Fibroblast of pulmonary artery (primary cell): ENCODE measurements at regions not wholly inside any gene's neighbourhood (a gene's known extent, or its start where the extent isn't known, plus 50 kb on each side); places are given as distances from the start of the nearest gene placed in this dataset.

ENCODE experiments used
- DNase-seq: peaks from one replicate; pipeline ENCODE4 v3.0.0-alpha.2; 2010; ENCODE audit warnings: low read depth
- H3K4me3 ChIP-seq: replicated peaks from 2 replicates; pipeline ENCODE4 v1.5.1; 2011; ENCODE audit warnings: low read depth, mild to moderate bottlenecking, control low read depth, low read length, moderate library complexity
- TF ChIP-seq, protein P1 (sequence below): IDR thresholded peaks from 2 replicates; pipeline ENCODE4 v1.5.1; 2011; ENCODE audit warnings: mild to moderate bottlenecking, control low read depth, low read length, inconsistent platforms; ENCODE audit errors: missing control alignments

DNA sequence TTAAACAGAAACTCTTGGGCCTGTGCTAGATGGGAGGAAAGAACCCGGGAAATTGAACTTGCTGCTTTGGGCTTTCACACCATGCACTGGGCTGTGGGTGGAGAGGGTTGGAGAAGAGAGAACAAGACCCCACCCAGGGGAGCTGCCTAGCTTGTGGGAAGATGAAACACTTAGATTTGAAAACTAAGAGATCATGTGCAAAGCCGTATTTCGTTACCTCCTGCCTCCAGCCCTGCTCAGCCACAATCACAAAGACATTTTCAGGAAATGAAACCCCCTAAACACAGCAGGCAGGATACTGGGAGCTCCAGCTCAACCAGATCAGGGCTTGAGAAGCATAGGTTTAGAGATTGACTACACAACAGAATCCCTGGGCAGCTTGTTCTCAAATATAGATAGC lies 183.0 kb upstream of the C2CD4B start:
- H3K4me3 ChIP-seq: no peak overlapping the region
- TF ChIP-seq, protein P1, sequence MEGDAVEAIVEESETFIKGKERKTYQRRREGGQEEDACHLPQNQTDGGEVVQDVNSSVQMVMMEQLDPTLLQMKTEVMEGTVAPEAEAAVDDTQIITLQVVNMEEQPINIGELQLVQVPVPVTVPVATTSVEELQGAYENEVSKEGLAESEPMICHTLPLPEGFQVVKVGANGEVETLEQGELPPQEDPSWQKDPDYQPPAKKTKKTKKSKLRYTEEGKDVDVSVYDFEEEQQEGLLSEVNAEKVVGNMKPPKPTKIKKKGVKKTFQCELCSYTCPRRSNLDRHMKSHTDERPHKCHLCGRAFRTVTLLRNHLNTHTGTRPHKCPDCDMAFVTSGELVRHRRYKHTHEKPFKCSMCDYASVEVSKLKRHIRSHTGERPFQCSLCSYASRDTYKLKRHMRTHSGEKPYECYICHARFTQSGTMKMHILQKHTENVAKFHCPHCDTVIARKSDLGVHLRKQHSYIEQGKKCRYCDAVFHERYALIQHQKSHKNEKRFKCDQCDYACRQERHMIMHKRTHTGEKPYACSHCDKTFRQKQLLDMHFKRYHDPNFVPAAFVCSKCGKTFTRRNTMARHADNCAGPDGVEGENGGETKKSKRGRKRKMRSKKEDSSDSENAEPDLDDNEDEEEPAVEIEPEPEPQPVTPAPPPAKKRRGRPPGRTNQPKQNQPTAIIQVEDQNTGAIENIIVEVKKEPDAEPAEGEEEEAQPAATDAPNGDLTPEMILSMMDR: no peak
- no peak for DNase-seq

DNA sequence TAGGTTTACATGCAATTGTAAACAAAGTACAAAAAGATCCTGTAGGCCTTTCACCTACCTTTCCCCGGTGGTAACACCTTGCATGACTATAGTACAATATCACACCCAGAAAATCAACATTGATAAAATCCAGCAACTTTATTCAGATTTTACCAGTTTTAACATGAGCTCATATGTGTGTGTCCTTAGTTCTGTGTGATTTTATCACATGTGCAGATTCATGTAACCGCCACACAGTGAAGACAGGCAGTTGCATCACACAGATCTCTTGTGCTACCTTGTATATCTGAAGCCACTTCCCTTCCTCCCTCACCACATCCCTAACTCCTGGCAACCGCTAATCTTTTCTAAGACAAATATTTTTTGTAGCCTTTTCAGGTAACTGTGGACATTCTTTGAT lies 183.5 kb upstream of the C2CD4B start:
- no peak for DNase-seq
- no peak overlapping the region for H3K4me3 ChIP-seq

DNA sequence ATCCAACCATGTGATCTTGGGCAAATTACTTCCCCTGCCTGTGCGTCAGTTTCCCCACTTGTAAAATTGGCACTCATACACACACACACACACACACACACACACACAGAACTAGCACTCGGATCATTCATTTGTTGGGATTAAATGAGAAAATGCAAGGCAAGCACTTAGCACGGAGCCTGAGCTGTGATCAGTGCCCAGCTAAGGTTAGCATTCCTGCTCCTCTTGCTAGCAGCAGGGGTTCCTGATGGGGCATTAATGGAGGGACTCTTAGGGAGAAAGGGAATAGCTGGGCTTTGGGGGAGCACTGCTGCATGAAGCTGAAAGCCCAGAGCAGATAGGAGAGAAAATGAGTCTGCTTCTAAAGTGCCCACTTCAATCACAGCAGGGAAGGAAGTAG lies 187.7 kb upstream of the C2CD4B start:
- TF ChIP-seq, protein P1: no peak
- no peak for DNase-seq
- no peak overlapping the region for H3K4me3 ChIP-seq

More for the DNA sequence above, 183.5 kb upstream of the C2CD4B start:
- TF ChIP-seq, protein P1: no peak

DNA sequence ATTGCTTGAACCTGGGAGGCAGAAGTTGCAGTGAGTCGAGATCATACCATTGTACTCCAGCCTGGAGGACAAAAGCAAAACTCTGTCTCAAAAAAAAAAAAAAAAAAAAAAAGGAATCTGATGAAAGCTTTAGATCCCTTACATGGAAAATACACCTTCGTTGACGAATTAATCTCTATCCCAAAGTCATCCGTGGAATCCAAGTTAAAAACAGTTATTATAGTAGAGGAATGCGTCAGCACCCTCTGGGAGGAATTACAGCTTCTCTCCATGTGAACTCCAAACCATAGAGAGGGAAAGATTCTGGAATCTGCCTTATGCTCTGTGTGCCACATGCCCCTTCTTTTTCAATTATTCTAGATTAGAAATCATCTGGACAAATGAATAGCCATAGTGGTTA lies 192.3 kb upstream of the C2CD4B start:
- no peak overlapping the region for H3K4me3 ChIP-seq
- TF ChIP-seq, protein P1: no peak
- DNase-seq: no peak

DNA sequence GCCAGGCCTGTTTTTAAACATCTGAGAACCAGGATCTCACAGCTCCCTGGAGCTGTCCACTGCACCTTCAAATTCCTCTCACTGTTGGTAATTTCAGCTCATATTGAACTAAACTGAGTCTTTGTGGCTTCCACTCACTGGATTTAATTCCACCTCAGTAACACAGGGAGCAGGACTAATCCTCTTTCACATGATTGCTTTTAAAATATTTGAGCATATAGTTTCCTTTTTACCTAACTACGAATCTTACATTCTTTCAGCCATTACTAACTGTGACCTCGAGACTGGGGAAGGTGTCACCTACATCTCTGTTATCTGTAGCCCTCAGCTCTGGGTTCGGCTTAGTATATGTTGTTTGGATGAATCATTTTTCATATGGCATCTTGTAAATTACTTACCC lies 194.3 kb upstream of the C2CD4B start:
- TF ChIP-seq, protein P1: no peak
- H3K4me3 ChIP-seq: no peak overlapping the region
- DNase-seq: no peak

DNA sequence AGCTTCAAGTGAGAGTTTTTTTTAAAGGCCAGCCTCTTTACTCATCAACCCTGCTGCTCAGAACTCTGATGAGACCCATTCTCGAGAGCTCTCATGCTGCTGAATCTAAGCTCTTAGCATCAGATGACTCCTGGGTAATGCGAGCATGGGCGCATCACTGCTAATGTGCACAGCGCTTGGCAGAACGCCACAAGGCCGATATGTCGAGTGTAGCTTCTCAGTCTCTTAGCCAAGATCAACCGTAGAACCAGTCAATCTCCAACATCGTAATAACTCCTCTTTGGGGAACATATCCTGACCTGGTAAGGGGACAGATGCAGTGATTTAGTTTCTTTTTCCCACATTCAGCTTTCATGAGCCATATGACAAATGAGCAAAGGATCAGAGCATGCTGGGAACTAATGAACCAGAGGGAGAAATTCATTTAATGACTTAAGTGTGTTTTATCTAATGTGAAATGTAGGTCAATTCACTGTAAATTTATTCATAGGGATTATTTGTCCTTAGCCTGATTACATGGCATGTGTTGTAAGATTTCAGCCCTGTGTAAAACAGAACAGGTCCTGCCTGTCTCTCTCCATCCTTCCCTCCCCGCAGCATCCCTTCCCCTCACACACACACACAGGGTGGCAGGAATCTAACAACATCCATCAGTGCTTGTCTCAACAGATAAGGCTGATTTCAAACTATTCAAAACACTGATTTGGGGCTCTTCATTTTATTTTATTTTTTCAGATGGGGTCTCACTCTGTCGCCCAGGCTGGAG lies 195.4 kb upstream of the C2CD4B start:
- peak; percentile 4 for DNase-seq
- TF ChIP-seq, protein P1: no peak
- no peak overlapping the region for H3K4me3 ChIP-seq

DNA sequence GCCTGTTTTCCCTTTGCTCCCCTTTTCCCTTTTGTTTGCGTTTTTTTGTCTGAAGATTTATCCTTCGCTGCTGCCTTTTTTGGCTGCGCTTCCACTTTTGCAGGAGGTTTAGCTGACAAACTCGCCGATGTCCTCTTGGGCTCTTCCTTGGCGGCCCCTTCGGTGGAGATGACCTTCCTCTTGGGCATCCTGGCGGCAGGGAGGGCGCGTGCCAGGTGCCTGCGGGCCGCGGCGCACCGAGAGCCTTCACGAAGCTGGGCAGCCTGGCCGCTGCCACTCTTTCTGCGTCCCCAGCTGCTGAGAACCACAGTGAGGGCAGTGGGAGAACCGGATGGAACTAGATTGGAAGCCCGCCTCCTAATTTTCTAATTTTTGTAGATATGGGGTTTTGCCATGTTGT lies 197.1 kb upstream of the C2CD4B start:
- no peak overlapping the region for H3K4me3 ChIP-seq
- TF ChIP-seq, protein P1: no peak
- no peak for DNase-seq
